Femur (tissue), 1 donor: ENCODE measurements at regions not wholly inside any gene's neighbourhood (a gene's known extent, or its start where the extent isn't known, plus 50 kb on each side); places are given as distances from the start of the nearest gene placed in this dataset.

Source experiments
- DNase-seq: peaks from one replicate; pipeline ENCODE4 v3.0.0-alpha.2; 2017

DNA sequence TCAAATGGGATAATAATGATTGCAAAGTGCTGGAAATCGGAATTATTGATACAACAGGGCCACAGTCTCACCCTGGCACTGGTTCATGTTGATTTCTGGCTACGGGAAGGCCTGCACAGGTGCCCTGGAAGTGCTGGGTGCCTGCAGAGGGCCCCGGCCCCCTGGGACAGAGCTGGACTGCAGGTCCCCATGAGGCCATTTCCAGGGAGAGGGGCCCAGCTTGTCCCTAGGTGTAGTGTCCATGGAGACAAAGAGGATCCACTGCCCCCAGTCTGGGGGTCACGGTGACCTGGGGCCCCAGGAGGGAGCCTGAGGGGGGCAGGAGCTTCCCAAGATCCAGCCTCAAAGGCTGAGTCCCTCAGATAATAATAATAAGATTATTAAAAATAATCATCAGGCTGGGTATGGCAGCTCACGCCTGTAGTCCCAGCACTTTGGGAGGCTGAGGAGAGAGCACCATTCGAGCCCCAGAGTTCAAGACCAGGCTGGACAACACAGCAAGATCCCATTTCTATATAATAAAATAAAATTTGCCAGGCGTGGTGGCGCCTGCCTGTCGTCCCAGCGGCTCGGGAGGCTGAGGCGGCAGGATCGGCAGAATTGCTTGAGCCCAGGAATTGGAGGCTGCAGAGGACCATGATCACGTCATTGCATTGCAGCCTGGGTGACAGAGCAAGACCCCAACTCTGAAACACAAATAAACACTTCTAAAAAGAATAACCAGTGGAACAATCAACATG is 98.1 kb downstream of the MICALL2 start:
- DNase-seq: peak; percentile 2

DNA sequence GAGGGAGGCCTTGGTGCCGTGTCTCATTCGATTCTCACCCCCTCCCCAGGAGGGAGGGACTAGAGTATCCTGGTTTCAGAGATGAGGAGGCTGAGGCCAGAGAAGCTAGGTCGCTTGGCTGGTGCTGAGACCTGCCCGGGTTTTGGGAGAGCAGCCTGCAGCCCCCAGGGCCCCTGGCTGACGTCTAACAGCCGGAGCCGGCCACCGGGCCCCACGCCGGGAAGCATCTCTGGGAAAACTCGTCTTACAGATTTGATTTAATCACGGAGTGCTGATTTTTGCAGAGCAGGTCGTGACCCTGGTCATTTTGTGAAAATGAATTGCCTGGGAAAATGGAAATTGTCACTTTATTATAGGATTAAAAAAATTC is 97.5 kb downstream of the MICALL2 start:
- no peak for DNase-seq

DNA sequence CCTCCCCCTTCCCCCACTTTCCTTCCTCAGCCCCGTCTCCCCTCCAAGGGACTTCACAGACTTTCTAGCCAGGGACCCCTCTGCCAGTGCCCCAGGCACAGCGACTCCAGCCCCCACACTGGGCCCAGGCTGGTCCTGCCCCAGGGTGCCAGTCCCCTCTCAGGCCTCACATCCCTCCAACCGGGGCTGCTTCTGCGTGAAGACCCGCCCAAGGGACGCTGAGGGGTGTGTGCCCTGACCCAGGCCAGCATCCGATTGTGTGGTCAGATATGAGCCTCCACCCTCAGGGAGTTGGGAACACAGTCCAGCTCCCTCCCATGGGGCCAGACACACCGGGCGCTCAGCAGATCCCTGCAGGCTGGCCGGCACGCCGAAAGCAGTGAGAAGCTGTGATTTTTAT is 97.0 kb downstream of the MICALL2 start:
- DNase-seq: no peak

DNA sequence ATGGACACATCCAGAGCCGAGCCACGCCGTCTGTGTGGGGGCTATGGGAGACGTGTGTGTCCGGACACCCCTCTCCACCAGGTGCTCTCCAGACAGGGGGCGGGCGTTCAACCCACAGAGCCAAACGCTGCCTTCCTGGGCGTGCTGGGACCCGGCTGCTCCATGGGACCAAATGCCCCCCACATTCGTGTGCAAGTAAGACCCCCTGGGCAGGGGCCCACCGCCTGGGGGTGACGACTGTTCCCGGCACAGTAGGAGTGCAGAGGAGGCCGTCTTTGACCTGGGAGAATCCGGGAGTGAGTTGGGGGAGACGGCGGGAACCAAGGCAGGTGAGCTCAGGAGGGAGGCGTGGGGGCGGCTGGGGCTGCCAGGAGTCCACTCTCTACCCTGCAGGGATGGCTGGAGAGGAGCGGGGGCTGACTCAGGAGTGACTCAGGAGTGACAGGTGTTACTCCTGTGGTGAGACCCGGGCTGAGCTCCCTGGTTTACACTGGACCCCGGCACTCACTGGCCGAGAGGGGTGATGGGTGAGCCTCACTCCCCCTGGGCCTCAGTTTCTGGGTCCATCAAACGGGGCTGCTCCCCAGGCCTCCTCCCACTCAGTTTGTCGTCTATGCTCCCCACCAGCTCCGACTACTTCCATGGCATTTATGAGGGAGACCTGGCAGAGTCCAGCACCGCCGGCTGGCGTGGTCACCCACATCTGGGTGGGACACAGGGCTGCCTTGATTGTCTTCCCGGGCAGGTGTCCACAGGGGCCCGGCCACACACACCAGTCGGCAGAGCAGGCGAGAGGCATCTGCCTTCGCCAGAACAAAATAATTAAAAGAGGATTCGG is 95.0 kb downstream of the MICALL2 start:
- no peak for DNase-seq

DNA sequence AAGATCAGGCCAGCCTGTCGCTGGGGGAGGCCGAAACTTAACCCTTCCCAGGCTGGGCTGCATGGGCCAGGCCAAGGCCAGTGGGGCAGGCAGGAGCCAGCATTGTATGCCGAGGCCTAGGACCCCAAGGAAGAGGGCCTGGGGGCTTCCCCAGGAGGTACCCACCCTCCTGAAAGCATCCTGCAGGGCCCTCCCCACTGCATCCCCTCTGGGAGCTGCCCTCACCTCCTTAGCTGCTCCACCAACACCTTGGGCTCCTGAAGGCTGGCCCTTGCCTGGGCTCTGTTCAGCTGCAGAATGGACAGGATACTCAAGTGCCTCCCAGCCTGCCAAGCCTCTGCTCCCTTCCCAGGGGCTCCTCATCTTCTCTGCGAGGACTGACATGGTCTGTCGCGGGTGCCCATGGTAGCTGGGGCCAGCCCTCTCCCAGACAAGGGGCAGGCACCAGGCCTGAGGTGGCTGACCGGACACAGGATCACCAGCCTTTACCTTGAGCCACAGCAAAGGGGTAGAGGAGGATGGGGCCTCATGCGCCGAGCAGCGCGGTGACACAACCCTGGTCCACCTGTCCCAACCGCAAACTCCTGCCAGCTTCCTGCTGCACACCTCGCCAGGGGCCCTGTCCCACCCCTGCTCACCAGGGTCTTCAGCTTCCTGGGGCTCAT is 94.2 kb downstream of the MICALL2 start:
- no peak for DNase-seq

DNA sequence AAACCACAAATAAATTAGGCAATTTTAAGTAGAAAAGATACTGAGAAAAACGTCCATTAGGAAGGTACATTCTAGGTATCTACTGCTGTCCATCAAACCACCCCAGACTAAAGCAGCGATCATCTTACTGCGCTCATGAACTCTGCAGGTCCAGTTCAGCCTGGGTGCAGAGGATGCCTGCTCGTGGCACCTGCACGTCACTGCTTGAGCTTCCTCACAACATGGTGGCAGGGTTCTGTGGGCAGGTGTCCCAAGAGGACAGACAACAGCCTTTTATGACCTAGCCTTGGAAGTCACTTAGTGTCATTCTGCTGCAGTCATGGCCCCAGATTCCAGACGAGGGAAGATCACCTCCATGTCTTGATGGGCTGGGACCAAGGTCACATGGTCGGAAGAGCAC is 93.4 kb downstream of the MICALL2 start:
- DNase-seq: no peak

DNA sequence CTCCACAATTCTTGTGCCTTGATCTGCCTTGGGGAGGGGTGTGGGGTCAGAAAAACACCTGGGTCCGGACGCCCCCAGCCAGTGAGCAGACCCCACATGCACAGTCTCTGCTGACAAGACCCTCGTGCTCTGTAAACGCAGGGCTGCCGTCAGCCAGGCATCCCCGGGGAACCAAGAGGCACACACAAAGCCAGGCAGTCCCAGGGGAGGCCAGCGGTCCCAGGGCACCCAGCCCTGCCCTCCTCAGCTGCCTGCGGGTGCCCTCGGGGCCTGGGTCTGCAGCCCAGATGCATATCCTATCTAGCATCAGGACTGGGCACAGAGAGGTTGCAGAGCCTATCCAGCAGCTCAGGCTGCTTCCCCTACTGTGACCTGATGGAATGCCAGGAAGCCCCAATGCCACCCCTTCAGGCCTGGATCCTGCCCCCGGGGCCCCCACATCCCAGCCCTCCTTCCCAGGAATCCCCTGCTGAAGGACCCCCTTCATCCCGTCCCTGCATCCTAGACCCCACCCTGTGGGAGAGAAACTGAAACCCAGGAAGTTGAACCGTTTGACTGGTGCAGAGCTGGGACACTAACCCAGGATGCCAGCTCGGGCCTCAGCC is 92.4 kb downstream of the MICALL2 start:
- DNase-seq: no peak

DNA sequence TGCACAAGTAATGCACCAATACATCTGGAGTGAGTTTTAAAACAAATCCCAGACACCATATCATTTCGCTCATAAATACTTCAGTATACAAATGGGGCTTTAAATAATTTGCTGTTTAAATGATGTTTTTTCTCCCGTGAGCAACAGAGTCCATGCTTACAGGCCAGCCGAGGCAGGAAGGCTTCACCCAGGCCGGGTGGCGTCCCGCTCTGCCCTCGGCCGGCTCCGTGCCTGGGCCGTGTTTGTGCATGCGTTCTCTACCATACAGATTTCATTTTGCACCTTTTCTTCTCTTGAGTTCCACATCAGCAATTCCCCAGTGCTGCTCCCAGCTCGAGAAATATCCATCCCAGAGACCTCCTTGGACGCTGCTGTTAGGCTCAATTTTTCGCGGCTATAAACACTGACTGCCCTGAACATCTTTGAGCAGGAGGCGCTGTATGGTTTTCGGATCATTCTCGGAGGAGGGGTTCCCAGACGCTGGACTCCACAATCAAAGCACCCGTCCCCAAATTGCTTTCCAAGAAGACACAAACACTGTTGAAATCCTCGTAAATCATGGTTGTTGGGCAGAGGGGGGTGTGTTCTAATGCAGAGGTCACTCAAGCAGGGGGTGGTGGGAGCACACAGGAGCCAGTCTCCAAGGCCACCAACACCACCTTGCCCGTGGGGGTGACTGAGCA is 91.6 kb downstream of the MICALL2 start:
- no peak for DNase-seq

DNA sequence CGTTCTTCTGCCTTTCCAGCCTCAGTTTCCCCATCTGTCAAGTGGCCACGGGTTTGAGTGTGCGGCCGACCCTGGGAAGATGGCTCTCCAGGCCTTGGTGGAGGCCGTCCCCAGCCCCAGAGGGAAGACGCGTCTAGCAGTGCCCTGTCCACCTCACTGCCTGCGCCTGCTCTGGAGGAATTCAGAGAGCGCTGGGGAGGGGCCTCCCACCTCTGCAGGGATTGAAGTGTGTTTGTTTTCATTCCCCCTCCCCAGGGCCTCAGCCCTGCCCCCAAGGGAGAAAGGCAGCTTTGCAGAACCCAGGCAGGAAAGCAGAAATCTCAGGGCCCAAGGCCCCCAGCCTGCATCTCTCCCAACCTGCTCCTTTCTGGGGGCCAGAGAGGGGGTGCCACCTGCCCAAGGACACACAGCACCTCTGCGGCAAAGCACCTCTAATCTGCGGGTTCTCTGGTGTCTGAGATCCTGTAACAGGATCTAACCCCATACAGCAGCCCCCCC is 91.0 kb downstream of the MICALL2 start:
- DNase-seq: no peak

DNA sequence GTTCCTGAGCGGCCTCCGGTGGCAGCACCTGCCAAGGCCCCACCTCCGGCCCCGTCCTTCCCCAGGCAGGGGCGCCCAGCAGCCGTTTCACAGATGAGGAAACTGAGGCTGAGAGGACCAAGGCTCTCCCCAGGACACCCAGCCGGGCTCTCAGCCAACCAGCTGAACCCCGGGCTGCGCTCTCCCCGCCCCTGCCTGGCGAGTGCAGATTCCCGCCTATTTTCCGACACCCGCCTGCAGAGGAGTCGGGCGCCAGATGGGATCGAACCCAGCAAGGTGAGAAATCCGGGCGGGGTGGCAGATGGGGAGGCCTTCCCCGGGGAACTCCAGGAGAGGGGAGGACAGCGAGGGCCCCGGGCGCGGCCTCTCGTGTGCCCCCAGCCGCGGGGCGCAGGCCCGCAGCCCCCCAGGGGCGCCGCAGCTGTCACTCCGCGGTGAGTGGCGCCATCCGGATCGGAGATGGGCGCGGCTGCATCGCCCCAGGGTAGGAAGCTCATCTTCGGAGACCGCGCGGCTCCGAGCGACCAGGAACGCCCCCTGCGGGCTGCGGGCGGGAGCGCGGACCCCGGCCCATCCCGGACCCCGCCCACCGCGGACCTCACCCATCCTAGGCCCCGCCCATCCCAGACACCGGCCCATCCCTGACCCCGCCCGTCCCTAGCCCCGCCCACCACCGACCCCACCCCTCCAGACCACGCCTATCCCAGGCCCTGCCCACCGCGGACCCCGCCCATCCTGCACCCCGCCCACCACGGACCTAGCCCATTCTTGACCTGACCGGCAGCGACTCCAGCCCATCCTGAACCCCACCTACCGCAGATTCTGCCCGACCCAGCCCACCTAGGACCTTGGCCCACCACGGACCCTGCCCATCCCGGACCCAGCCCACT is 90.3 kb downstream of the MICALL2 start:
- peak; percentile 43 for DNase-seq

DNA sequence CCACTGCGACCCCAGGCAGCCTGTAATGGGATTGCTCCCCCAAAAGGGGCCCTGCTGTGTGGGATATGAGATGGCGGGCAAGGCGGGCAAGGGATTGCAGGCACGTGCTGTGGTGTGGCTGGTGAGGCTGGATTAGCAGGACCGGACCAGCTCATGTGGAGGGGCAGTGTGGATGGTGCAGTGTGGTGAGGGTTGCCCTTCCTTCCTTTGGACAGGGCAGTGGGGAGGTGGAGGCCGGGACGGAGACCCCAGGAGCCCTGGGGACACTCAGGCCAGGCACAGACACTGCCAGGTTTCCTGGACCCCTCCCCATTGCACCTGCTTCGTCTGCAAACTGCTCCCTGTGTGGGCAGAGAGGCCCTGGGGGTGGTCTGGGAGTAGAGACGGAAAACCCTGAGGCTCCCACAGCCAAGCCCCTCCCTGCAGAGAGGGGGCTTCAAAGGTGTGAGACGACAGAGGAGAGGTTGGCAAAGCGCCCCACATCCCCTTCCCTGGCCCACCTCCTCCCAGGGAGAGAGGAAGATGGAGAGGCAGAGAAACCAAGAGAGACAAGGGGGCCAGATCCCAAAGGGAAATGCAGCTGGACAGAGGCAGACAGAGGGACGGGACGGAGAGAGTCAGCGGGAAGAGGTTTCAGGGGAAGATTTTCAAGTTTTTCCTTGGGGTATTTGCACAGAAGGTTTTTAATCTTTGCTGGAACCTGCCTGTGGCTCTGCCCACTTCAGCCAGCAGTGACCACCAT is 89.2 kb downstream of the MICALL2 start:
- no peak for DNase-seq

DNA sequence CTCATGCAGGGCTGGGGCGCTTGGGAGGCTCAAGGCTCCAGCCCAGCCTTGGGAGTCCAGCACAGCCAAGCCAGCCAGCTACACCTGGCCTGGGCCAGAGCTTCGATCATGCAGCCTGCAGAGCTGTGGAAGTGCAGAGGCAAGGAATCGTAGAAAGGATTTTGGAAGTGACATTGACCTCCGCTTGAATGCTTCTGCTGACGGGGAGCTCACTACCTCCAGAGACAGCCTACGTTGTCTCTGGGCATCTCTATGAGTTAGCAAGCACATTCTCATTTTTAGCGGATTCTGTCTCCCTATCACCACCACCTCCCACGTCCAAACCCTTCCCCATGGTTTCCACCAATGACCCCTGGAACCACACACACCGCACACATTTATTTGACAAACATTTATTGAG is 88.5 kb downstream of the MICALL2 start:
- DNase-seq: no peak

DNA sequence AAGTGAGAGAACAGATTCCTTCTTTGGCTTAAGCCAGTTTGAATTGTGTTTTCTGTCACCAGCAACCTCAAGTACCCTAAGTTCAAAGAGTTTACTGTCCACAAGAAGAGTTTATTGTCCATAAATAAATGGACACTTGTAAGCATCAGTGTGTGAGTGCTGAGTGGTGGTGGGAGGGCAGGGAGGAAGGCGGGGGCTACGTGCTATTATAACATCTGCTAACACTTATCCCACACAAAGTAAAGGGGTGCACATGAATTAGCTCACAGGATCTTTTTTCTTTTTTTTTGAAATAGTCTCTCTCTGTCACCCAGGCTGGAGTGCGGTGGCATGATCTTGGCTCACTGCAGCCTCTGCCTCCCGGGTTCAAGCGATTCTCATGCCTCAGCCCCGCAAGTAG is 87.2 kb downstream of the MICALL2 start:
- DNase-seq: no peak

DNA sequence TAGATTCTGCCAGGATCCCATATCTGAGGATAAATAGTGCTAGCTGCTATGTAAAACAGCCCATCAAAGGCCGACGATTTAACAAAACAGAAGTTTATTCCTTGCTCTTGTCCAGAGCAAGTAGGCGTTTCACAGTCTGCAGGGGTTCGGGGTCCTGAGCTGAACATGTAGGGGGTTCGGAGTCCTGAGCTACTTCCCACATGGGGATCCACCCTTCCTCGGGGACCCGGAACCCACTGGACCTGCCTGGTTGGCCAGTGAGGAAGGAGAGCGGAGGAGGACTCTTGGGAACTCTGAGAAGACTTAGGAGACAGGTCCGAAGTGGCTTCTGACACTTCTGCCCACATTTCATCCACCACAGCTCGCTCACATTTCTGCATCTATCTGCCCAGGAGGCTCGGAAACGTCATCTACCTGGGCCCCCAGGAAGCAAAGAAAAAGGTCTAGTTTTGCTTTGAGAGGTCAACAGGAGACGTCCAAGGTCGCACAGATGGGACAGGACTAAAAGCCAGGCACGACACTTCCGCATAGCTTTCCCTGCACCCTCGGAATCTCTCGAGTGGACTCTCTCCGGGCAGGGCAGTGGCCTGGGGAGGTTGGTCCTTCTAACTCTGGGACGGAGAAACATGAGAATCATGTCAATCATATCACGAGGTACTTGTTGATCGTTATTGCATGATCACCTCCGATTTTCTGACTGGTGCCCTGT is 86.4 kb downstream of the MICALL2 start:
- no peak for DNase-seq

DNA sequence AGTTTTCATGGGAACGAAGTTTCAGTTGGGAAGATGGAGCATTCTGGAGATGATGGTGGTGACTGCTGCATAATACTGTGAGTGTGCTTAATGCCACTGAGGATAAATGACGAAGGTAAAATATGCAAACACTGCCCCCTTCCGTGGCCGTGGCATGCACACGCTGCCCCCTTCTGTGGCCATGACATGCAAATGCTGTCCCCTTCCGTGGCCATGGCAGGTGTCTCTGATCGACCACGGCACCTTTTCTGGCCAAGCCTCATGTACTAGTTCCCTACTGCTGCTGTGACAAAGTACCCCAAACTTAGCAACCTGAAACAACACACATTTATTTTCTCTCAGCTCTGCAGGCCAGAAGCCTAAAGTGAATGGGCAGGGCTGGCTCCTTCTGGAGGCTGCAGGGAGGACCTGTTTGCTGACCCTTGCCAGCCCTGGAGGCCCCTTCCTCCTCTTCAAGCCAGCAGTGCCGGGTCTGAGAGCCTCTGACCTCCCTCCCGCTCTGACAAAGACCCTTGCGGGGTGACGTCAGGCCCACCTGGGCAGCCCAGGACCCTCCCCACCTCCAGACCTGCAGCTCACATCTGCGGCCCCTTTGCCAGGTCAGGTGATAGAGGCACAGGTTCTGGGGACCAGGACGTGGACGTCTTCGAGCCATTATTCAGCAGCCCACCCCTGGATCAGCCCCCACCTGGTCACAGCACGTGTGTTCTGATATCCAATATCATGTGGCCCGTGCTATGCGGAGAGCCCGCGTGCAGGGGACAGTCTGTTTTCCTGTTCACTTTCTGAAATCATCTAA is 82.0 kb downstream of the MICALL2 start:
- DNase-seq: no peak

DNA sequence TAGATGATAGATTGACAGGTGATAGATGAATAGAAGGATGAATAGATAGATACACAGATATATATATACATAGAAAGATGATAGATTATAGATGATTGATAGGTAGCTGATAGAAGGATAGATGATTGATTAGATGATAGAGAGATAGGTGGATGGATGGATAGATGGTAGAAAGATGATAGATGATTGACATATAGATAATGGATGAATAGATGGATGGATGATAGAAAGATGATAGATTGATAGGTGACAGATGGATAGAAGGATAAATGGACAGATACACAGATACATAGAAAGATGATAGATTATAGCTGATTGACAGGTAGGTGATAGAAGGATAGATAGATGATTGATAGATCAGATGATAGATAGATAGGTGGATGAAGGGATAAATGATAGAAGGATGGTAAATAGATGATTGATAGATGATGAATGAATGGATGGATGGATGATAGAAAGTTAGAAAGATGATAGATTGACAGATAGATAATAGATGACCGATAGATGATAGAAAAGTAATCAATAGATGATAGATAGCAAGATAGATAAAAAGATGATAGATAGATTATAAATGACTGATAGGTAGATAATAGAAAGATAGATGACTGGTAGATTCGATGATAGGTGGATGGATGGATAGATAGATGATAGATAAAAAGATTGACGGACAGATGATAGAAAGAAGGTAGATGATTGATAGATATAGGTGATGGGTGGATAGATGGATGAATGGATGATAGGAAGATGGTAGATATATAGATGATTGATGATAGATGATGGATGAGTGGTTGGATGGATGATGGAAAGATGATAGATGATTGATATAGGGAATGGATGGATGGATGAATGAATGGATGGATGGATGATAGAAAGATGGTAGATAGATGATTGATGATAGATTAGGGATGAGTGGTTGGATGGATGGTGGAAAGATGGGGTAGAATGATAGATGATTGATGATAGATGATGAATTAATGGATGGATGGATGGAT is 80.4 kb downstream of the MICALL2 start:
- no peak for DNase-seq

DNA sequence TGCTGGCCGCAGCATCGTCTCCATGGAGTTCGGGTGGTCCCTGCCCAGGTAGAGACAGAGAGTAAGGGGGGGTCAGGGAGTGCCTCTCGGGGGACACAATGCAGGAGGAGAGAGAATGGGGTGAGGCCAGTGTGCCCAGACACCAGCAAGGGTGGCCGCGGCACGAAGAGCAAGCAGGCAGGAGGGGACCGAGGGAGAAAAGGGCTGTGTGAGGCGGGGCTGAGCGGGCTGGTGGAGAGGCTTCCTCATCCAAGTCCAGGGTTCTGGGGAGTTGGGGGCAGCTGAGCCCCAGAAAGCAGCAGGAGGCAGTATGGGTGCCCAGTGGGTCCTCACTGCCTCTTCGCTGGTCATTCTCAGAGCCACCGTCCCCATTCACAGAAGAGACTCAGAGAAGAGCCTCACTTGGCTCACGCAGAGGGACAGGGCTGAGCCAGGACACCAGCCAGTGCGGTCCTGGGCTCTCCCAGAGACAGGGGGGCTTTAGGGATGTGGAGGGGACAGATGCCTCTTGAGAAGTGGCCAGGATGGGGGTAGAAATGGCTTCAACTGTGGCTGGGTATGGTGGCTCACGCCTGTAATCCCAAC is 78.9 kb downstream of the MICALL2 start:
- DNase-seq: no peak
